HG03139 (cell line): ENCODE measurements at regions not wholly inside any gene's neighbourhood (a gene's known extent, or its start where the extent isn't known, plus 50 kb on each side); places are given as distances from the start of the nearest gene placed in this dataset.
"Not testable (repeated sequence)": the region's sequence is repeated elsewhere in the genome, so short reads cannot be mapped to it uniquely, and the experiment has no call there.

Experiments used
- ATAC-seq: cut with Tn5 transposase; IDR thresholded peaks from one replicate; pipeline ENCODE4 v1.9.1; 2021; ENCODE audit not compliant: unreplicated experiment

GRCh38 chr1:187790724-187791123 is 962.0 kb downstream of the PLA2G4A start:
- ATAC-seq, result no peak

GRCh38 chr1:187794561-187794960 is 965.8 kb downstream of the PLA2G4A start:
- ATAC-seq, result no peak

GRCh38 chr1:187809549-187809948 is 980.8 kb downstream of the PLA2G4A start:
- ATAC-seq, result no peak

DNA sequence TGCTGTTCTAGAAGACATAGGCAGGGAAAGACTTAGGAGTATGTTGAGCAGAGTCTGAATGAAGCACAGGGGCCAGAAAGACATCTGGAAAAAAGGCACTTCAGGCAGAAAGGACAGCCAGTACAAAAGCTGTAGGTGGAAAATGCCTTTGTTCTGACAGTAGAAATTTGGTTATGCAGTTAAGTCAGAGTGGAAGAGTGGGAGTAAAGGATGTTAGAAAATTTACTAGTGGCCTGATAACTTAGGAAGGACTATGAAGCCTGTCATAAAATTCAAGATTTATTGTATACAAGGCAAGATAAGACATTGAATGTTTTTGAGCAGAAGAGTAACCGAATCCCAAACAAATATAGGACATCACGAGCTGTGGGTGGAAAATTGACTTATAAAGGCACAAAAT is 987.9 kb downstream of the PLA2G4A start:
- ATAC-seq, result no peak

DNA sequence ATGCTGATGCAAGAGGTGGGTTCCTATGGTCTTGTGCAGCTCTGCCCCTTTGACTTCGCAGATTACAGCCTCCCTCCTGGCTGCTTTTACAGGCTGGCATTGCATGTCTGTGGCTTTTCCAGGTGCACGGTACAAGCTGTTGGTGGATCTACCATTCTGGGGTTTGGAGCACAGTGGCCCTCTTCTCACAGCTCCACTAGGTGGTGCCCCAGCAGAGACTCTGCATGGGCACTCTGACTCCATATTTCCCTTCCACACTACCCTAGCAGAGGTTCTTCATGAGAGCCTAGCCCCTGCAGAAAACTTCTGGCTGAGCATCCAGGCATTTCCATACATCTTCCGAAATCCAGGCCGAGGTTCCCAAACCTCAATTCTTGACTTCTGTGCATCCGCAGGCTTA is 989.0 kb downstream of the PLA2G4A start:
- no peak for ATAC-seq

DNA sequence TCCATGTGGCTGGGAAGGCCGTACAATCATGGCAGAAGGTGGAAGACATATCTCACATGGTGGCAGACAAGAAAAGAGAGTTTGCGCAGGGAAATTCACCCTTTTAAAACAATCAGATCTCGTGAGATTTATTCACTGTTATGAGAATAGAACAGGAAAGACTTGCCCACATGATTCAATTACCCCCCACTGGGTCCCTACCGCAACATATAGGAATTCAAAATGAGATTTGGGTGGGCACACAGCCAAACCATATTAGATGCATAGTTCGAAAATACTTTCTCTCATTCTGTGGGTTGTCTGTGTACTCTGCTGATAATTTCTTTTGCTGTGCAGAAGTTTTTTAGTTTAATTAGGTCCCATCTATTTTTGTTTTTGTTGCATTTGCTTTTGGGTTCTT is 990.3 kb downstream of the PLA2G4A start:
- no peak for ATAC-seq

- no peak for ATAC-seq
These were observed 1007.8 kb downstream of the PLA2G4A start for GRCh38 chr1:187836557-187836956.

GRCh38 chr1:187837787-187838186 is 1009.0 kb downstream of the PLA2G4A start:
- no peak for ATAC-seq

GRCh38 chr1:187838335-187839293 is 1009.9 kb downstream of the PLA2G4A start:
- ATAC-seq, result no peak

- no peak for ATAC-seq
These were observed 1011.1 kb downstream of the PLA2G4A start for GRCh38 chr1:187839873-187840272.

- no peak for ATAC-seq
These were observed 1011.8 kb downstream of the PLA2G4A start for GRCh38 chr1:187840557-187840956.

GRCh38 chr1:187842406-187843165 is 1013.8 kb downstream of the PLA2G4A start:
- ATAC-seq, result no peak

DNA sequence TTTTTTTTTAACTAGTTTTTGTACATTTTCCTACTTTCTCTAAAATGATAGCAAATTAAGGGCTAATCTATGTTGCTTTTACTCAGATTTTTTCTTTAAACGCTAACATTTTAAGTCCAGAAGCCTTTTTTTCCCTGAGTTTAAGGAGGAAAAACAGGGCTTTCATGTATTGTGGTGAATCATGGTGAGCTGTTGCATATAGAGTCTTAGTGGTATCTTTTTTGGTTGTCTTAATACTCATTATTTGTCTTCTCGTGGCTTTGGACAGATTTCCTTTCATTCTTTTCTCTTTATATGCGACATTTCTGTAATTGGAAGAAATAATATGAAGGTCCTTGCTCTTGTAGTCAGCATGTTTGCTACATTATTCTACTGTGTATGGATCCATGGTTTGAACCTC is 1015.6 kb downstream of the PLA2G4A start:
- no peak for ATAC-seq

GRCh38 chr1:187847531-187847930 is 1018.8 kb downstream of the PLA2G4A start:
- ATAC-seq, result no peak

DNA sequence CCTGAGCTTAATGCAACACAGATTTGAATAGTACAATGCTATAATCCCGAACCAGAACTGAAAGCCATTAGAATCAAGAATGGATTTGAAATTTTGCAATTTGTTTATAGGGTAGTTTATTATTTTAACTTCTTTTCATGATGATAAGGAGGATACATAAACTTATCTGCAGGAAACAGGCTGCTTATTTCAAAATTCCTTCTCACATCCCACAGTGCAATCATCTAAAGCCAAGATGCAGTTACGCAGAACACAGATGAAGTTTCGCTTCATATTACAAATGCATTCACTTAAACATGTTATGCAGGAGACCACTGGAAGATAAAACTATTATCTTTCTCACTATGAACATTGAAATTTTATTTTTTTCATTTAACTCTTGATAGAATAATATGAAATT is 1019.6 kb downstream of the PLA2G4A start:
- no peak for ATAC-seq

- ATAC-seq, result not testable (repeated sequence)
These were observed 1021.4 kb downstream of the PLA2G4A start for GRCh38 chr1:187850146-187850545.

GRCh38 chr1:187853505-187853904 is 1024.8 kb downstream of the PLA2G4A start:
- ATAC-seq, result no peak

DNA sequence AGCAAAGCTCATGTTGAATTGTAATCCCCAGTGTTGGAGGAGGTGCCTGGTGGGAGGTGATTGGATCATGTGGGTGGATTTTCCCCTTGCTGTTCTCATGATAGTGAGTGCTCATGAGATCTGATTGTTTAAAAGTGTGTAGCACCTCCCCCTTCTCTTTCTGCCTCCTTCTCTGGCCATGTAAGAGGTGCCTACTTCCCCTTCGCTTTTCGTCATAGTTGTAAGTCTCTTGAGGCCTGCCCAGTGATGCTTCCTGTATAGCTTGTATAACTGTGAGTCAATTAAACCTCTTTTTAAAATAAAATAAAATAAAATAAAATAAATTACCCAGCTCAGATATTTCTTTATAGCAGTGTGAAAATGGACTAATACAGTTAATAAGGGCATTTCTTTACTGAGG is 1025.7 kb downstream of the PLA2G4A start:
- no peak for ATAC-seq

DNA sequence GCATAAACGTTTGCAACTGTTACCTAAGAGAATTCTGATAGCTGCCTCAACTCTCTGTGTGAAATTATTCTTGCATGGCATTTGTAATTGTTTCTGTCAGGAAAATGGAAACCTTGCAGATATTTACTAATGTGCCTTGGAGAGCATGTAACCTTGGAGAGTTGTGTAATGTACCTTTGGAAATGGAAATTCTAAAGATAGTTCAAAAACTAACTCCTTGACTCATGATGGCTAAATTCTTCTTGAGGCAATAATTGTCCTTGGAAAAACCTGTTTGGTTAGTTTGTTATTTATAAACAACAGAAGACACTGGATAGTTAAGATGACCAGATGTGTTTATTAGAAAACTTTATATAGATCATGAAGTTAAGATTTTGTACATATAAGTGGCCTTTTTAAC is 1033.8 kb downstream of the PLA2G4A start:
- ATAC-seq, result no peak

DNA sequence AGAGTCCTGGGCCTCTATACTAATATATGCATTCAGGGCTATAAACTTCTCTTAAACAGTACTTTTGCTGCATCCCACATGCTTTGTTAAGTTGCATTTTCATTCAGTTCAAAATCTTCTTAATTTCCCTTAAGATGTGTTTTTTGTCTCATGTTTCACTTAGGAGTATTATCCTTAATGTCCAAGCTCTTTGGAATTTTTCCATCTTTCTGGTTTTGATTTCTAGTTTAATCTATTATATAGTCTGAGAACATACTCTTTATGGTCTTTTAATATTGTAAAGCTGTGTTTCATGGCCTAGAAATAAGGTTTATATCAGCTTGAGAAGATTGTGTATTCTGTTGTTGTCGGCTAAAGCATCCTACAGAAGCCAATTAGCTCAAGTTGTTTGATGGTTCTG is 1041.8 kb downstream of the PLA2G4A start:
- no peak for ATAC-seq

DNA sequence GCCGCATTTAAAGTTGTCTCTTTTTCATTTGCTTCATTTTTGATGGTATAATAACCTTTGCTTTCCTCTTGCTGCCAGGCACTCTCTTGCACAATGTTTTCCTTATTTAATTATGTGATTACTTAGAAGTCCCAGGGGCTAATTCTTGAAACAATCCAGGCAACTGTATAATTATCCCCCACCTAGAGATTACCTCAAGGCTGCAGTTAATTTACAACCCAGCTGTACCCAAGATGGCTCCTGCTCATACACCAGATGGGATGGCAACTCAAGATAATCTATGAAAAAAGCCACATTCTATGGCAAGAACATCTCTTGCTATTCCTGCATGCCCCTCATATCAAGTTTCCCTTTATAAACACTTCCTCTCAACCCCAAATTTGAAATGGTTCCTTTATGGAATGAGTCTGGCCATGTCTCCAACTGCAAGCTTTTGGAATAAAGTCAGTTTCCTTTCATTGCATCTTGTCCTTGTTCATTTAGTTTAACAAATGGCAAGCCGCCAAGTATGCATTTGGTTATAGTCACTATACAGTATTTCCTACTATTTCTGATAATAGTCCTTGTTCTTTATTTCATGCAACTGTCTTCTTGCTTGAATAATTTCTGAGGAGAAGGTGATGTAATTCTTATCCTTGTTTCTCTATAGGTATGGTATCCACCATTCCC is 1042.6 kb downstream of the PLA2G4A start:
- no peak for ATAC-seq

DNA sequence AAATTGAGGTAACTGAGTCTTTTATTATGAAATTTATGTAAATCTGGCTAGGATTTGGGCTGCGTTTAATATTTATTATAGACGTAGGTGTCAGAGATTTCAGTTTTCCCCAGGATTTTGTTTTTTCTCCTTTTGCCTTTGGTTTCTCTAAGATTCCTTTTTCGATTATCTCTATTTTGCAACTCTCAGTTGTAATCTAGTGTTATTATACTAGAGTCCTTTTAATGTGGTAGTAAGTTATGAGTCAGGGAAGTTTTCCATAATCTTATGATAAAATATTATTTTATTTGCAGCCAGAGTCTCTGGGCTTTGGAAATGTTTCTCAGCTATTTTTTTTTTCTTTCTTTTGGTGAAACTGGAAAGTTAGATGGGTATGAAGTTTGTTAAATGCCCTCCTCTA is 1043.8 kb downstream of the PLA2G4A start:
- ATAC-seq, result no peak
